22Rv1 (cell line): ENCODE measurements at regions not wholly inside any gene's neighbourhood (a gene's known extent, or its start where the extent isn't known, plus 50 kb on each side); places are given as distances from the start of the nearest gene placed in this dataset.

Experiments
- CTCF ChIP-seq: fragments of 450-650 bp; IDR thresholded peaks from 2 replicates; pipeline ENCODE4 v1.5.1; 2017; ENCODE audit warnings: mild to moderate bottlenecking
- ZFX ChIP-seq: fragments of 450-650 bp; IDR thresholded peaks from 2 replicates; pipeline ENCODE4 v1.6.1; 2017; ENCODE audit warnings: antibody characterized with exemption, borderline replicate concordance

- TF ChIP-seq CTCF (no peak), ZFX (no peak)
Observed at GRCh38 chr18:56107821-56108477, 520.0 kb upstream of the TCF4 start.
